H1 (cell line): ENCODE measurements at regions not wholly inside any gene's neighbourhood (a gene's known extent, or its start where the extent isn't known, plus 50 kb on each side); places are given as distances from the start of the nearest gene placed in this dataset.

Source experiments
- ASH2L ChIP-seq: fragments of 200-600, 300-600 bp; sonication (generic); IDR thresholded peaks from one replicate; pipeline ENCODE4 v1.7.1; 2017; ENCODE audit warnings: low read length
- BCL11A ChIP-seq, 2 experiments: IDR thresholded peaks; one replicate each; pipeline ENCODE4 v1.6.1; 2011; ENCODE audit warnings: low read depth in 2 of 2, low read length in 2 of 2, mild to moderate bottlenecking in 2 of 2
- CBX8 ChIP-seq: fragments of 300-800, 300-1000 bp; sonication (generic); IDR thresholded peaks from 2 replicates; pipeline ENCODE4 v1.7.1; 2016; ENCODE audit warnings: low read depth, low read length, borderline replicate concordance
- CHD2 ChIP-seq: IDR thresholded peaks from 2 replicates; pipeline ENCODE4 v1.6.1; 2012; ENCODE audit warnings: low read length, improper control_type of control experiment
- CTBP2 ChIP-seq: IDR thresholded peaks from 2 replicates; pipeline ENCODE4 v1.7.0; 2011; ENCODE audit warnings: borderline replicate concordance, mild to moderate bottlenecking, moderate library complexity, mixed read lengths, low read length; ENCODE audit not compliant: insufficient read depth, insufficient read length

GRCh38 chr15:58249646-58250312, 111.6 kb downstream of the AQP9 start (continued):
- no peak for TF ChIP-seq ASH2L
- TF ChIP-seq CBX8, result no peak
- no peak for TF ChIP-seq CHD2
- no peak for TF ChIP-seq CTBP2
- no peak for TF ChIP-seq BCL11A (IDR thresholded peaks at IDR 0.05; ENCODE audit: low read depth in 2 of 2, low read length in 2 of 2)
